ENCODE measurements at regions not wholly inside any gene's neighbourhood (a gene's known extent, or its start where the extent isn't known, plus 50 kb on each side); places are given as distances from the start of the nearest gene placed in this dataset.

- no peak for DNase-seq (ENCODE audit: low read depth)
- Histone ChIP-seq H3K27me3 (ENCODE audit: control insufficient read depth, insufficient read depth, low read length) (no peaks in the 10 kb centered on the region), H3K4me3 (ENCODE audit: low read depth, low read length) (no peak overlapping the region), H3K36me3 (ENCODE audit: control insufficient read depth, insufficient read depth, low read length) (no peaks in the 10 kb centered on the region)
- CTCF ChIA-PET: interaction anchor here (0.6 kb wide), 1 partner anchor 200 kb away, joined by 4 read pairs; no protein-coding TSS in a partner anchor
- TF ChIP-seq, protein P1, sequence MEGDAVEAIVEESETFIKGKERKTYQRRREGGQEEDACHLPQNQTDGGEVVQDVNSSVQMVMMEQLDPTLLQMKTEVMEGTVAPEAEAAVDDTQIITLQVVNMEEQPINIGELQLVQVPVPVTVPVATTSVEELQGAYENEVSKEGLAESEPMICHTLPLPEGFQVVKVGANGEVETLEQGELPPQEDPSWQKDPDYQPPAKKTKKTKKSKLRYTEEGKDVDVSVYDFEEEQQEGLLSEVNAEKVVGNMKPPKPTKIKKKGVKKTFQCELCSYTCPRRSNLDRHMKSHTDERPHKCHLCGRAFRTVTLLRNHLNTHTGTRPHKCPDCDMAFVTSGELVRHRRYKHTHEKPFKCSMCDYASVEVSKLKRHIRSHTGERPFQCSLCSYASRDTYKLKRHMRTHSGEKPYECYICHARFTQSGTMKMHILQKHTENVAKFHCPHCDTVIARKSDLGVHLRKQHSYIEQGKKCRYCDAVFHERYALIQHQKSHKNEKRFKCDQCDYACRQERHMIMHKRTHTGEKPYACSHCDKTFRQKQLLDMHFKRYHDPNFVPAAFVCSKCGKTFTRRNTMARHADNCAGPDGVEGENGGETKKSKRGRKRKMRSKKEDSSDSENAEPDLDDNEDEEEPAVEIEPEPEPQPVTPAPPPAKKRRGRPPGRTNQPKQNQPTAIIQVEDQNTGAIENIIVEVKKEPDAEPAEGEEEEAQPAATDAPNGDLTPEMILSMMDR (IDR thresholded peaks at IDR 0.05; ENCODE audit: insufficient read depth, low read depth, low read length): no peak
- POLR2A ChIA-PET: no interaction called here
Measured at GRCh38 chr14:98808494-98809407, 463.2 kb downstream of the BCL11B start.

GRCh38 chr14:98816195-98816594 is 455.8 kb downstream of the BCL11B start:
- H3K36me3 ChIP-seq (ENCODE audit: control insufficient read depth, insufficient read depth, low read length): no peaks in the 10 kb centered on the region
- TF ChIP-seq, protein P1 (IDR thresholded peaks at IDR 0.05; ENCODE audit: insufficient read depth, low read depth, low read length): no peak
- ChIA-PET CTCF (no interaction called here), POLR2A (no interaction called here)
- H3K27me3 ChIP-seq (ENCODE audit: control insufficient read depth, insufficient read depth, low read length): no peaks in the 10 kb centered on the region
- no peak for DNase-seq (ENCODE audit: low read depth)
- H3K4me3 ChIP-seq (ENCODE audit: low read depth, low read length): no peak overlapping the region

GRCh38 chr14:98816720-98817119 is 455.3 kb downstream of the BCL11B start:
- no peak for DNase-seq (ENCODE audit: low read depth)
- ChIA-PET POLR2A (no interaction called here), CTCF (no interaction called here)
- TF ChIP-seq, protein P1 (IDR thresholded peaks at IDR 0.05; ENCODE audit: insufficient read depth, low read depth, low read length): no peak
- Histone ChIP-seq H3K4me3 (ENCODE audit: low read depth, low read length) (no peak overlapping the region), H3K27me3 (ENCODE audit: control insufficient read depth, insufficient read depth, low read length) (no peaks in the 10 kb centered on the region), H3K36me3 (ENCODE audit: control insufficient read depth, insufficient read depth, low read length) (no peaks in the 10 kb centered on the region)

DNA sequence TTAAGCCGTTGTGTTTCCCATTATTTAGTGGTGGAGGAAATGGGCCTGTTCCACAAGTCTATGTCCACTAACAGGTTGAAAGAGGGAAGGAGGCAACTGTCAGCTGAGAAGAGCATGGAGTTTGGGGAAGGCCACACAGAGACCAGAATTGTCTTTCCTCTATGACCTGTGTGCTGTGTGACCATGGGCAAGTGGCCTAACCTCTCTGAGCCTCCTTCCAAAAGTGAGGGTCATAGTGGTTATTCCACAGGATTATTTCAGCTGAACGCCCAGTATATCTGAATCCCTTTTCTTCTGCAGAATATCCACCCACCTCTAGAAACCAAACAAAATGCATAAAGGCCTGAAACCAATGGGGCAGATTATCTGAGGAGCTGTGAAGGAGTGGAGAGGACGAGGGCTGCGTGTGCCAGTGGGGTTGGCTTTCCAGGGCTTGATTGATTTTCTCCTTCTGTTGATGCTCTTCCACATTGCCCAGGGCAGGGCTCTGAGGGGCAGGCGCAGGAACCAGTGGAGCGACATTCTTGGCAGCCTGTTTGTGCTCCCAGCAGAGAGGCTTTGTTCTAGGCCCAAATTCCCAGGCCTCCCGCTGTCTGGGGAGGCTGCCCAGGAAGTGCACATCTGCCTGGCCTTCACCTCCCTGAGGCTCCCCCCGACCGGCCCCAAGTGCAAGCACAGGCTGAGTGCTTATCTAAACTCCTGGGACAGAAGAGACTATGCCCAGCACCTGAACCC is 452.7 kb downstream of the BCL11B start:
- DNase-seq (ENCODE audit: low read depth): no peak
- no peaks in the 10 kb centered on the region for H3K36me3 ChIP-seq (ENCODE audit: control insufficient read depth, insufficient read depth, low read length)
- no peaks in the 10 kb centered on the region for H3K27me3 ChIP-seq (ENCODE audit: control insufficient read depth, insufficient read depth, low read length)
- no peak overlapping the region for H3K4me3 ChIP-seq (ENCODE audit: low read depth, low read length)
- CTCF ChIA-PET: no interaction called here
- POLR2A ChIA-PET: no interaction called here
- TF ChIP-seq, protein P1 (IDR thresholded peaks at IDR 0.05; ENCODE audit: insufficient read depth, low read depth, low read length): no peak

- H3K36me3 ChIP-seq (ENCODE audit: control insufficient read depth, insufficient read depth, low read length): no peaks in the 10 kb centered on the region
- CTCF ChIA-PET: interaction anchor here (0.6 kb wide), 1 partner anchor 36 kb away, joined by 3 read pairs; no protein-coding TSS in a partner anchor
- H3K4me3 ChIP-seq (ENCODE audit: low read depth, low read length): no peak overlapping the region
- TF ChIP-seq, protein P1 (IDR thresholded peaks at IDR 0.05; ENCODE audit: insufficient read depth, low read depth, low read length): no peak
- no peak for DNase-seq (ENCODE audit: low read depth)
- no peaks in the 10 kb centered on the region for H3K27me3 ChIP-seq (ENCODE audit: control insufficient read depth, insufficient read depth, low read length)
- POLR2A ChIA-PET: no interaction called here
Measured at GRCh38 chr14:98819867-98820206, 452.2 kb downstream of the BCL11B start.
